ENCODE measurements at regions not wholly inside any gene's neighbourhood (a gene's known extent, or its start where the extent isn't known, plus 50 kb on each side); places are given as distances from the start of the nearest gene placed in this dataset.
"Not testable (repeated sequence)": the region's sequence is repeated elsewhere in the genome, so short reads cannot be mapped to it uniquely, and the experiment has no call there.

- DNase-seq: not testable (repeated sequence)
Observed at GRCh38 chr19:14283813-14284520, 78.0 kb upstream of the ADGRL1 start.

- DNase-seq: not testable (repeated sequence)
Observed at GRCh38 chr19:14279270-14279669, 73.3 kb upstream of the ADGRL1 start.

- DNase-seq: no peak
Observed at GRCh38 chr19:14277608-14278007, 71.6 kb upstream of the ADGRL1 start.

- DNase-seq: not testable (repeated sequence)
Observed at GRCh38 chr19:14275823-14276222, 69.9 kb upstream of the ADGRL1 start.

- DNase-seq: no peak
Observed at GRCh38 chr19:14272623-14273022, 66.7 kb upstream of the ADGRL1 start.

GRCh38 chr19:14271840-14272239, 65.9 kb upstream of the ADGRL1 start:
- DNase-seq: no peak

- not testable (repeated sequence) for DNase-seq
Observed at GRCh38 chr19:14270557-14270956, 64.6 kb upstream of the ADGRL1 start.

- DNase-seq: no peak
Observed at GRCh38 chr19:14267224-14267741, 61.3 kb upstream of the ADGRL1 start.

- DNase-seq: not testable (repeated sequence)
Observed at GRCh38 chr19:14266208-14266607, 60.2 kb upstream of the ADGRL1 start.

- no peak for DNase-seq
Observed at GRCh38 chr19:14265290-14266036, 59.5 kb upstream of the ADGRL1 start.

GRCh38 chr19:14255902-14256649, 50.1 kb upstream of the ADGRL1 start:
- DNase-seq: not testable (repeated sequence)

Measured in stimulated activated CD4-positive, alpha-beta T cell treated with anti-CD3 and anti-CD28 coated beads, Interleukin-4, amount 100 ng/mL, for 4 hours (primary cell).